Esophagus muscularis mucosa (tissue), 4 donors: ENCODE measurements at regions not wholly inside any gene's neighbourhood (a gene's known extent, or its start where the extent isn't known, plus 50 kb on each side); places are given as distances from the start of the nearest gene placed in this dataset.
A peak's percentile ranks its signal among the peaks of the same experiment; 100 is the strongest.
"Not testable (repeated sequence)": the region's sequence is repeated elsewhere in the genome, so short reads cannot be mapped to it uniquely, and the experiment has no call there.

Source experiments
- DNase-seq: peaks from one replicate; pipeline ENCODE4 v3.0.0-alpha.2; 2017; ENCODE audit errors: extremely low spot score
- H3K27ac ChIP-seq, 4 donors: fragments of 200-600 bp; sonication (generic); replicated peaks in 1 of 4; 1 replicate in 3 of 4; 2 replicates in 1 of 4; pipeline ENCODE4 v1.5.1; 2016 to 2019; ENCODE audit warnings: mild to moderate bottlenecking in 1 of 4
- H3K27me3 ChIP-seq, 4 donors: fragments of 200-600 bp; sonication (generic); one replicate each; pipeline versions ENCODE4 v1.5.1 to v1.6.0; 2016 to 2019
- H3K36me3 ChIP-seq, 4 donors: fragments of 200-600 bp; sonication (generic); one replicate each; pipeline ENCODE4 v1.5.1; 2016 to 2019
- H3K4me1 ChIP-seq, 4 donors: fragments of 200-600 bp; sonication (generic); one replicate each; pipeline ENCODE4 v1.5.1; 2016 to 2019
- H3K4me3 ChIP-seq, 4 donors: fragments of 200-600 bp; sonication (generic); 1 replicate in 2 of 4; 2 replicates in 2 of 4; pipeline ENCODE4 v1.5.1; 2016 to 2019; ENCODE audit warnings: mild to moderate bottlenecking in 4 of 4, moderate library complexity in 1 of 4
- H3K9me3 ChIP-seq, 4 donors: fragments of 200-600 bp; sonication (generic); 1 replicate in 3 of 4; 2 replicates in 1 of 4; pipeline ENCODE4 v1.5.1; 2016 to 2019
- EP300 ChIP-seq: sonication (generic); formaldehyde crosslinking; IDR thresholded peaks from one replicate; pipeline ENCODE4 v1.6.1; 2017; ENCODE audit warnings: antibody characterized with exemption
- POLR2A ChIP-seq: fragments of 450-650 bp; IDR thresholded peaks from one replicate; pipeline ENCODE4 v1.6.1; 2017; ENCODE audit warnings: antibody characterized with exemption, moderate library complexity, mild to moderate bottlenecking, low read depth
- POLR2AphosphoS5 ChIP-seq, 2 donors: sonication (generic); formaldehyde crosslinking; IDR thresholded peaks; one replicate each; pipeline ENCODE4 v1.6.1; 2017; ENCODE audit warnings: antibody characterized with exemption in 2 of 2
- WGBS: methylation state at CpG from one replicate; pipeline ENCODE4 v1.1.5; 2018; 5-methylcytosine and 5-hydroxymethylcytosine counted together
- intact Hi-C: fragments of 100-400 bp; cut with DNase I; formaldehyde crosslinking; loops from one replicate; pipeline ENCODE4 v1.15.1; 2023
- TF ChIP-seq, protein P1 (sequence below), 3 experiments: fragments of 200-600 bp in 2 of 3; fragments of 450-650 bp in 1 of 3; sonication (generic) in 2 of 3; IDR thresholded peaks; one replicate each; pipeline ENCODE4 v1.5.1; 2017 to 2019; ENCODE audit warnings: antibody characterized with exemption in 3 of 3, mild to moderate bottlenecking in 2 of 3, moderate library complexity in 1 of 3

DNA sequence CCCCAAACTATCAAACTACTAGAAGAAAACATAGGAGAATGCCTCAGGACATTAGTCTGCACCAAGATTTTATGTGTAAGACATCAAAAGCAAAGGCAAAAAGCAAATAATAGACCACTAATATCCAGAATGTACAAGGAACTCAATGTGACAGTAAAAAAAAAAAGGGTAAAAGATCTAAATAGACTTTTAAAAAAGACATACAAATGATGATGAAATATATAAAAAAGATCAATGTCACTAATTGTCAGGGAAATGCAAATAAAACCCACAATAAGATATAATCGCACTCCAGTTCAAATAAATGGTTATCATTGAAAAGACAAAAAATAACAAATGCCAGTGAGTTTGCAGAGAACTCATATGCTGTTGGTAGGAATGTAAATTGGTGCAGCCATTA is 118.3 kb upstream of the DUSP22 start:
- no peak overlapping the region for H3K4me3 ChIP-seq
- no peak for DNase-seq
- no peaks in the 10 kb centered on the region for H3K36me3 ChIP-seq
- intact Hi-C loops, result no loop called here
- H3K27ac ChIP-seq, result no peak overlapping the region
- 82% methylated on average over 1 of the region's 1 CpG for WGBS
- no peaks in the 10 kb centered on the region for H3K9me3 ChIP-seq
- H3K4me1 ChIP-seq, result no peaks in the 10 kb centered on the region
- TF ChIP-seq, protein P1, sequence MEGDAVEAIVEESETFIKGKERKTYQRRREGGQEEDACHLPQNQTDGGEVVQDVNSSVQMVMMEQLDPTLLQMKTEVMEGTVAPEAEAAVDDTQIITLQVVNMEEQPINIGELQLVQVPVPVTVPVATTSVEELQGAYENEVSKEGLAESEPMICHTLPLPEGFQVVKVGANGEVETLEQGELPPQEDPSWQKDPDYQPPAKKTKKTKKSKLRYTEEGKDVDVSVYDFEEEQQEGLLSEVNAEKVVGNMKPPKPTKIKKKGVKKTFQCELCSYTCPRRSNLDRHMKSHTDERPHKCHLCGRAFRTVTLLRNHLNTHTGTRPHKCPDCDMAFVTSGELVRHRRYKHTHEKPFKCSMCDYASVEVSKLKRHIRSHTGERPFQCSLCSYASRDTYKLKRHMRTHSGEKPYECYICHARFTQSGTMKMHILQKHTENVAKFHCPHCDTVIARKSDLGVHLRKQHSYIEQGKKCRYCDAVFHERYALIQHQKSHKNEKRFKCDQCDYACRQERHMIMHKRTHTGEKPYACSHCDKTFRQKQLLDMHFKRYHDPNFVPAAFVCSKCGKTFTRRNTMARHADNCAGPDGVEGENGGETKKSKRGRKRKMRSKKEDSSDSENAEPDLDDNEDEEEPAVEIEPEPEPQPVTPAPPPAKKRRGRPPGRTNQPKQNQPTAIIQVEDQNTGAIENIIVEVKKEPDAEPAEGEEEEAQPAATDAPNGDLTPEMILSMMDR (IDR thresholded peaks at IDR 0.05), result no peak
- no peak for TF ChIP-seq POLR2A
- TF ChIP-seq EP300, result no peak
- TF ChIP-seq POLR2AphosphoS5 (IDR thresholded peaks at IDR 0.05), result no peak
- peaks cover 0 to 35% (median 0%) of the 10 kb centered on the region in 4 donors for H3K27me3 ChIP-seq

DNA sequence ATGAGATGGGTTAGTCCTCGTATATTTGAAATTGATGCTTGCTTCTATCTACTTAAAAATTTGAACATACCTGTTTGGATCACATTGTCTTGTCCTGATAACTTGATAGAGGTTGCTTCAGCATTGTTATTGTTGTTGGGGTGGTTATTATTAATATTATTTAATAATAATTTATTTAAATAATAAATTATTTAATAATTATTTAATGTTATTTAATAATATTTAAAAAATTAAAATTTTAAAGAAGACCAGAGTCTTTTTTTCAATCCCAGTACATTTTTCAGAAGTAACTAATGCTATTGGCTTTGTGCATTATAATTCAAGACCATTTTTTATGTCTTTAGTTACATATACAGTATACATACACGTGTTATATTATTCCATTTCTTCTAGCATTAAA is 116.6 kb upstream of the DUSP22 start:
- Histone ChIP-seq H3K4me3 (no peak overlapping the region), H3K9me3 (no peaks in the 10 kb centered on the region), H3K4me1 (no peaks in the 10 kb centered on the region), H3K27ac (no peak overlapping the region), H3K36me3 (no peaks in the 10 kb centered on the region), H3K27me3 (peaks cover 0 to 44% (median 0%) of the 10 kb centered on the region in 4 donors)
- 71% methylated on average over 2 of the region's 2 CpGs for WGBS
- TF ChIP-seq, protein P1 (IDR thresholded peaks at IDR 0.05), result no peak
- DNase-seq, result no peak
- intact Hi-C loops, result no loop called here

DNA sequence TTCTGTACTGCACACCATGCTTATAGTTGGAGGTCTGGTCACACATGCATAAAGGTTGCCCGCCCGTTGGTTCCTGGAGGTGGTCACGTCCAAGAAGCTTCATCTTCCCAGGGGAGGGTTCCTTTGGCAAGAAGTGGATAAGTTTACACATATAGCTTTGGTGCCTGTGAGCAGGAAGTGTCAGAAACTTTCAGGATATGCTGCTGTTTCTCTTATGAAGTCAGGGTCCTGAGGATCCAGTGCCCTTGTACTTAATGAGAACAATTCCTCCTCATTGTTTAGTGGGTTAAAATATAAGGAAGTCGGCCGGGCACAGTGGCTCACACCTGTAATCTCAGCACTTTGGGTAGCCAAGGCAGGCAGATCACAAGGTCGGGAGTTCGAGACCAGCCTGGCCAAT is 115.5 kb upstream of the DUSP22 start:
- no peak overlapping the region for H3K27ac ChIP-seq
- peak; percentile 64 for DNase-seq
- H3K9me3 ChIP-seq, result no peaks in the 10 kb centered on the region
- H3K4me3 ChIP-seq, result no peak overlapping the region
- TF ChIP-seq POLR2A, result no peak
- TF ChIP-seq EP300, result no peak
- TF ChIP-seq POLR2AphosphoS5 (IDR thresholded peaks at IDR 0.05), result no peak
- TF ChIP-seq, protein P1 (IDR thresholded peaks at IDR 0.05), result no peak
- 71% methylated on average over 7 of the region's 7 CpGs for WGBS
- no peaks in the 10 kb centered on the region for H3K36me3 ChIP-seq
- H3K27me3 ChIP-seq, result peaks cover 0 to 44% (median 0%) of the 10 kb centered on the region in 4 donors
- intact Hi-C loops, result no loop called here
- no peaks in the 10 kb centered on the region for H3K4me1 ChIP-seq

DNA sequence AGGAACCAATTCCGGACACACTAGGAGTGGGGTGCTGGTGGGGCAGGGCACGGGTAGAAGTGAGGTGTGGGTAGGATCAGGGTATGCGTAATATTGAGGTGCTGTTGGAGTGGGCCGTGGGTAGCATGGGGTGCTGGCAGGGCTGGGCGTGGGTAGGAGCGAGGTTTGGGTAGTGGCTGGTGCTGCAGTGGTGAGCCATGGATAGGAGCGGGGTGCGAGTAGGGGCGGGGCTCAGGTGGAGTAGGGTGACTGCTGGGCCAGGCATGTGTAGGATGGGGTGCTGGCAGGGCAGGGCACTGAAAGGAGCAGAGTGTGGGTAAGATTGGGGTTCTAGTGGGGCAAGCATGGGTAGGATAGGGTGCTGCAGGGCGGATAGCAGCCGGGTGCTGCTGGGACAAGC is 114.2 kb upstream of the DUSP22 start:
- 85% methylated on average over 11 of the region's 11 CpGs for WGBS
- TF ChIP-seq, protein P1 (IDR thresholded peaks at IDR 0.05), result no peak
- no peak for TF ChIP-seq POLR2A
- no peak for TF ChIP-seq POLR2AphosphoS5 (IDR thresholded peaks at IDR 0.05)
- no peak for TF ChIP-seq EP300
- no peaks in the 10 kb centered on the region for H3K36me3 ChIP-seq
- H3K9me3 ChIP-seq, result no peaks in the 10 kb centered on the region
- no peak overlapping the region for H3K4me3 ChIP-seq
- H3K4me1 ChIP-seq, result no peaks in the 10 kb centered on the region
- H3K27ac ChIP-seq, result no peak overlapping the region
- no peak for DNase-seq
- intact Hi-C loops, result no loop called here
- H3K27me3 ChIP-seq, result peaks cover 0 to 31% (median 0%) of the 10 kb centered on the region in 4 donors

DNA sequence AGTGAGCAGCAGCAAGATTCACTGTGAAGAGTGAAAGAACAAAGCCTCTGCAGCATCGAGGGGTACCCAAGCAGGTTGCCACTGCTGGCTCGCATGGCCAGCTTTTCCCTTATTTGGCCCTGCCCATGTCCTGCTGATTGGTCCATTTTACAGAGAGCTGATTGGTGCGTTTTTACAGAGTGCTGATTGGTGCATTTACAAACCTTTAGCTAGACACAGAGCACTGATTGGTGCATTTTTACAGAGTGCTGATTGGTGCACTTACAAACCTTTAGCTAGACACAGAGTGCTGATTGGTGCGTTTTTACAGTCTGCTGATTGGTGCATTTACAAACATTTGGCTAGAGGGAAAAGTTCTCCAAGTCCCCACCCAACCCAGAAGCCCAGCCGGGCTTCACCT is 113.4 kb upstream of the DUSP22 start:
- H3K36me3 ChIP-seq, H3K4me3 ChIP-seq, H3K4me1 ChIP-seq, H3K9me3 ChIP-seq, intact Hi-C loops, H3K27ac ChIP-seq, DNase-seq: not testable (repeated sequence)
- WGBS, result 88% methylated on average over 5 of the region's 5 CpGs
- H3K27me3 ChIP-seq, result peaks cover 0 to 24% (median 0%) of the 10 kb centered on the region in 4 donors
